Progenitor cell of endocrine pancreas (in vitro differentiated cells): ENCODE measurements at regions not wholly inside any gene's neighbourhood (a gene's known extent, or its start where the extent isn't known, plus 50 kb on each side); places are given as distances from the start of the nearest gene placed in this dataset.

Source experiments
- DNase-seq: peaks from one replicate; pipeline ENCODE4 v3.0.0; 2021; ENCODE audit warnings: low spot score; ENCODE audit not compliant: unreplicated experiment
- H3K27ac Mint-ChIP-seq: 2 replicates; pipeline ENCODE4 v1.8.0; 2021; ENCODE audit warnings: mild to moderate bottlenecking, moderate library complexity, mixed read lengths
- H3K27me3 Mint-ChIP-seq: 2 replicates; pipeline ENCODE4 v1.8.0; 2021; ENCODE audit warnings: mixed read lengths
- H3K36me3 Mint-ChIP-seq: 2 replicates; pipeline ENCODE4 v1.8.0; 2022; ENCODE audit warnings: mixed read lengths; ENCODE audit not compliant: insufficient read depth
- H3K4me1 Mint-ChIP-seq: 2 replicates; pipeline ENCODE4 v1.8.0; 2021; ENCODE audit warnings: low read depth, mixed read lengths
- H3K4me3 Mint-ChIP-seq: 2 replicates; pipeline ENCODE4 v1.8.0; 2021; ENCODE audit warnings: low read depth, mild to moderate bottlenecking, moderate library complexity, mixed read lengths
- H3K9me3 Mint-ChIP-seq: 2 replicates; pipeline ENCODE4 v1.8.0; 2021; ENCODE audit warnings: low read depth, mixed read lengths
- CTCF ChIP-seq: fragments of 200-600 bp; sonication (generic); IDR thresholded peaks from one replicate; pipeline ENCODE4 v1.5.0; 2021; ENCODE audit warnings: antibody characterized with exemption, mild to moderate bottlenecking; ENCODE audit not compliant: unreplicated experiment

DNA sequence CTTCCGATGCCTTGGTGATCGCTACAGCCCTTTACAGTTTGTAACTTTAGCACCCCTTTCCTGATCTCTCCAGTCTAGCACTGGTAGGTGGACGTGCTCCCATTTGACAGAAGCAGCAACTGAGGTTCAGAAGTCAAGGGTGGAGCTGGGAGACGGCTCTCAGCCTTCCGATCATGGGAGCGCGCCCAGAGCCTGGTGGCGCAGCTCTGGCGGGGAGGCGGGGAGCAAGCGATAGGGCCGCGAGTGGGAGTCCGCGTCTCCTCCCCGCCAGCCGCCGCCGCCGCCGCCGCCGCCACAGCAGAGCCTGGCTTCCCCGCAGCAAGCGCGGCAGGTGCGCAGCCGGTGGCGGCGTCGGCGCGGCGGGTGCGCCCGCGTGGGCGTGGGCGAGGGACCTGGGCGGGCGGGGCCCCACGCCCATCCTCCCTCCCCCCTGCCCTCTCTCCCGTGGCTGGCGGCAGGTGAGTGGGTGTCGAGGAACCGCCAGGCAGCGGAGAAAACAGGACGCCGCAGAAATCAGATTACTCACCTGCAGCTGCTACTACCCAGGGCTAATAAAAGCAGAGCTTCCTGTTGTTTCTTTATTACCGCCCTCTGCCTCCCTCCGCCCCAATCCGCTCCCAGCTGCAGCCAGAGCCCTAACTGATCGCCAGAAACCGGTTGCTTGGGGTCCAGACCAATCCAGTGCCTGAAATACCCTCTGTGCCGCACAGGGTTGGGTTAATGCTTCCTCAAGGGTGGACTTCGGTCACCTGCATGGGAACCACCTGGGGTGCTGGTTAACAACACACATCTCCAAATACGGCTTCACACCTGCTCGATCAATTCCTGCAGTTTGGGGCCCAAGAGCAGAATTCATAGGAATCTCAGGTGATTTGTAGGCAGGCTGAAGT, 60.2 kb upstream of the ID3 start:
- peaks cover 12% of the 10 kb centered on the region for H3K4me1 Mint-ChIP-seq
- no peak for TF ChIP-seq CTCF
- DNase-seq, result peak; percentile 45

DNA sequence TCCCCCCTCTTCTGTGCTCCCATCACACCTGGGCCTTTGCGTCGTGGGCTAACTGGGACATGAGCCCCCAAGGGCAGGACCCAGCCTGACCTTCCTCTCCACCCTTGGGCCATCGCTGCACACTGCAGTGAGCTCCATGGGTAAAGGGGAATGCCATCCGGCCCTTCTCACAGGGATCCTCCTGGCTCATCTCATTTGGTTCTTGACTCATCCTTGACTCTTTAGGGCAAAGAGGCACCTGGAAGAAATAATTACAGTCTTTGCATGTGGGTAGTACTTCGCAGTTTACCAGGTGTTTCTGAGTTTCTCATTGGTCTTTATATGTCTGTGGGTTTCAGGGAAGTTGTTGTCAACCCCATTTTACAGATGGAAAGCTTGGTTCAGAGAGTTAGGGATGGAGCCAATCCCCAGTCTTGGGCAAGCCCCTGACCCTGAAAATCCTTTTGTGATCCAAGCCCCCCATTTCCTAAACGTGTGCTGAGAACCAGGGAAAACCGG, 59.3 kb upstream of the ID3 start:
- Mint-ChIP-seq H3K9me3 (no peaks in the 10 kb centered on the region), H3K27me3 (peaks cover 27% of the 10 kb centered on the region), H3K4me3 (peak overlapping the region; percentile 58), H3K4me1 (peaks cover 12% of the 10 kb centered on the region), H3K36me3 (no peaks in the 10 kb centered on the region), H3K27ac (no peak overlapping the region)
- TF ChIP-seq CTCF, result no peak
- DNase-seq, result no peak

More for the DNA sequence above, 60.2 kb upstream of the ID3 start:
- no peaks in the 10 kb centered on the region for H3K9me3 Mint-ChIP-seq
- peak overlapping the region; percentile 74 for H3K4me3 Mint-ChIP-seq
- no peaks in the 10 kb centered on the region for H3K36me3 Mint-ChIP-seq
- H3K27ac Mint-ChIP-seq, result peak overlapping the region; percentile 33
- H3K27me3 Mint-ChIP-seq, result peaks cover 24% of the 10 kb centered on the region

DNA sequence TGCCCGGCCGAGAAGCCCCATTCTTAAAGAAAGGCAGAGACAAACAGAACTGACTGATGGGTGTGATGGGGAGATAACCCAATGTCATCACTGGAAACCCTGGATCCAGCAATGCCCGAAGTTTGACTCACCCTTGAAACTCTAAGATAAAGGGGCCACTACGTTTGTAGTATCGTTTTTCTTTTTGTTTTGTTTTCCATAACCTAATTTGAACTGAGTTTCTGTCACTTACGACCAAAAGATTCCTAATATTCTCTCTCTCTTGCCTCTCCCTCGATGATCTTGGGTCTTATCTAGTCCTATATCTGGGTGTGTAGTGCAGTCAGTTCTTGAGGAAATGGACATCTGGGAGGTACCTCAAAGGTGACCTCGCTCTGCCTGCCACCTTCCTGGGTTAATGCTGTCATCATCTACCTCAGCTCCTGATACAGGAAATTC, 57.8 kb upstream of the ID3 start:
- H3K27me3 Mint-ChIP-seq, result peaks cover 27% of the 10 kb centered on the region

DNA sequence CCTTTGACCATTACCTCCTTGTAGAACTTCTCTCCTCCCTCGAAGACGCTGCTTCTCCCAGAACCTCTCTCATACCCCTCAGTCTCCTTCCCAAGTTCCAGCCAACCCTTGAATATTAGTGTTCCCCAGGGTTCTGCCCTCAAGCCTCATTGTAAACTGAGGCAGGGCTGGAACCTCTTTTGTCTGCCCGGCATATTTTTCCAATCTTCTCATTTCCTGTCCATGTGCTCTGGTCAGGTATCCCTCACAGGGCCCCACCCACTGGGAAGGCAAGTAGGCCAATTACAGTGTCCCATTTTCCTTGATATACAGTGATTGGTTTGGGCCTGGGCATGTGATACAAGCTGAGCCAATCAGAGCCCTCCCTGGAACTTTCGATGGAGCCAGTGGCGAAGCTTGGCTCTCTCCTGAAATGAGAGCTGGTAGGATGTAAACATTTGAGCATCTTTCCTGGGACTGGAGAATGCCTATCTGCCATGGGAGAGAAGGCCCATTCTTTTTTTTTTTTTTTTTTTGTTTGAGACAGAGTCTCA, 57.1 kb upstream of the ID3 start:
- no peak overlapping the region for H3K4me3 Mint-ChIP-seq
- H3K9me3 Mint-ChIP-seq, result no peaks in the 10 kb centered on the region
- H3K27ac Mint-ChIP-seq, result no peak overlapping the region
- no peaks in the 10 kb centered on the region for H3K36me3 Mint-ChIP-seq
- H3K27me3 Mint-ChIP-seq, result peaks cover 27% of the 10 kb centered on the region
- peaks cover 13% of the 10 kb centered on the region for H3K4me1 Mint-ChIP-seq
- no peak for DNase-seq
- no peak for TF ChIP-seq CTCF

More for the DNA sequence above, 57.8 kb upstream of the ID3 start:
- H3K4me3 Mint-ChIP-seq, result no peak overlapping the region
- H3K27ac Mint-ChIP-seq, result no peak overlapping the region
- H3K9me3 Mint-ChIP-seq, result no peaks in the 10 kb centered on the region
- DNase-seq, result no peak
- H3K36me3 Mint-ChIP-seq, result no peaks in the 10 kb centered on the region
- no peak for TF ChIP-seq CTCF
- H3K4me1 Mint-ChIP-seq, result peaks cover 13% of the 10 kb centered on the region

- Mint-ChIP-seq H3K9me3 (no peaks in the 10 kb centered on the region), H3K36me3 (no peaks in the 10 kb centered on the region), H3K4me1 (peaks cover 12% of the 10 kb centered on the region), H3K4me3 (no peak overlapping the region), H3K27ac (no peak overlapping the region), H3K27me3 (peaks cover 25% of the 10 kb centered on the region)
- no peak for TF ChIP-seq CTCF
- no peak for DNase-seq
These were observed 56.6 kb upstream of the ID3 start for GRCh38 chr1:23615852-23616251.
